COR-L47 (cell line): ENCODE measurements at regions not wholly inside any gene's neighbourhood (a gene's known extent, or its start where the extent isn't known, plus 50 kb on each side); places are given as distances from the start of the nearest gene placed in this dataset.
"Not testable (repeated sequence)": the region's sequence is repeated elsewhere in the genome, so short reads cannot be mapped to it uniquely, and the experiment has no call there.

Experiments
- DNase-seq: peaks from one replicate; lab custom pipeline; 2025; lab: John Stamatoyannopoulos, UW

DNA sequence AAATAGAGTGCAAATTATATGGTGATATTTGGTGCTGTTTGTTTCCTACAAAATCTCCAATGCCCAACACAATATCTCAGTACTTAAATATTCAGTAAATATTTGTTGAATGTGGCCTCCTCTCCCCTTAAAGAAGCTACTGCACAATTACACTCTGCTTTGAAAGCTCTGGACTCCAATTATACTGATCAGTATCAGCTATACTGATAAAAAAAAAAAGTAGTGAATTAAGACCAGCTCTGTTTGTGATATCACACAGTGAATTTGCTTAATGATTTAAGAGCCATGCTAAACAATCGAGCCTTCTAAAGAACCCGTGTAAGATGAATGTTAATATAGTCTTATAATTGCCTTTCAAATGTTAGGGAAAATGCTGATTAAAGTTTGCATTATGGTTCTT, 543.2 kb upstream of the API5 start:
- no peak for DNase-seq

DNA sequence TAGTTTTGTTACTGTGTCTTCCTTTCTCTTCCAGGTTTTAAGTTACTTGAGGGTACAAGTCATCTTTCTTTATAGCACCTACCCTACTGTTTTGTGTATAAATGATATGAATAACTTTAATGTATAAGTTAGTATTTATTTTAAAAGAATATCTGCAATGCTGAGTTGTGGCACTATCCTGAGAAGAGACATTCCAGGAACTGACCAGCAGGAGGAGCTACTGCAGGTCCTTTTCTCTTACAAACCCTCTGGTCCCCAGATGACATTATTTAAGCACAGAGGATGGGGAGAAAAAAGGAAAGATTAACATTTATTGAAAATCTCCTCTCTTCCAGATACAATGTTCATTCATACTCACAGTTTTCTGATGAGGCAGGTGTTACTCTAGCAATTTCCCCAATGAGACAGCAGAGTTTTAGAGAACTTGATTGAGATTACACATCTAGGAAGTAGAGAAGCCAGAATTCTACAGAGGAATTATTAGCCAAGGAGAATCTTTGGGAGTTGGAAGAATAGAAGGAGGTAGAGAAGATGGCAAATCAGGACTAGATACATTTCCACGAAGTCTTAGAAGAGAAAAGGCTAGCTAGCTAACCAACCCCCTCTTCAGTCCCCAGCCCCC, 541.2 kb upstream of the API5 start:
- no peak for DNase-seq

DNA sequence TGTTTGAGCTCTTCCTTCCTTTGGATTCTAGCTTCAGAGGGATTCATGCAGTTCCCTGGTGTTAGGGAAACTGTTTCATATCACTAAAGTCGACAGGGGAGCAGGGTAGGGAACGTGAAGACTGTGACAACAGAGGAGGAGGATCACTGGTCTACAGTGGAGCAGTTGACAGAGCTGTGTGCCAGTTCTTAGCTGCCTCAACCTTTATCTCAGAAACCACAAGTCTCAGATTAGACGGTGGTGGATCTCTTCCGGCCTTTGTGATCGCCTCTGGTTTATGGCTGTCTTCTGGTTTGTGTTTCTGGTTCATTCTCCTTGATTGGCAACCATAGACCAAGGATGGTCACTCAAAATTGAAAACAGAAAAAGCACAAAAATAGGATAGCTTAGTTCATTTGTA, 538.9 kb upstream of the API5 start:
- DNase-seq: no peak

DNA sequence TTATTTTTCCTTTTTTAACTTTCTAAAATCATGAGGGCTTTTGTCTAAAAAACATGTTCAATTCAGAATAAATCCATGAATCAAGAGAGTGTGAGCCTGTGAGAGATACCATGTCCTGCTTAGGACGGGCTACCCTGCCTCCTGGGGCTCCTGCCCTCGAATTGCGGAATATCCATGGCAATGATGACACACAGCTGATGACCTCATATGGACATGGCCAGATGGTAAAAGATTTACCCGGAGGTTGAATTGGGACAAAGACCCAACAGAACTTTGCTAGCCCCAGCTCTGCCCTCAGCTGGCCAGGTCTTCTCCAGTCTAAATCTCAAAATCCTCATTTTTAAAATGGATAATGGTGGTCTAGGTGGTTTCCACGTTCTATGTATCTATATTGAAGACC, 538.1 kb upstream of the API5 start:
- DNase-seq: no peak

DNA sequence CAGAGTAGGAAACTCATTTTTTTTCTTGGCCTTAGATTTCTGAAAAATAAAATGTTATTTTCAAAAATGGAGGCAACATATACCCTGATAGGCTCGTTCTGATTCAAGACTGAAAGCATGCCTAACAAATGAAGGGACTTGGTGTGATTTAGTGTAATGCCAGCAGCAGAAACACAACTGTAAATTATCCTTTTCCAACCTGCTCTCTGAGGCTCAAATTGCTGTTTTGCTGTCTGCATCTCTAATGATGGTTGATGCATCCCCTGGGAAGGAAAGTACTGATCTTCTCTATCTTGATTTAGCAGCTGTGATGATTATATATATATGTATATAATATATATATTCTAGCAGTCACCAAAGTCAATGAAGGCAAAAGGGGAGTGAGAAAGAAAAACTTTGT, 537.2 kb upstream of the API5 start:
- no peak for DNase-seq

DNA sequence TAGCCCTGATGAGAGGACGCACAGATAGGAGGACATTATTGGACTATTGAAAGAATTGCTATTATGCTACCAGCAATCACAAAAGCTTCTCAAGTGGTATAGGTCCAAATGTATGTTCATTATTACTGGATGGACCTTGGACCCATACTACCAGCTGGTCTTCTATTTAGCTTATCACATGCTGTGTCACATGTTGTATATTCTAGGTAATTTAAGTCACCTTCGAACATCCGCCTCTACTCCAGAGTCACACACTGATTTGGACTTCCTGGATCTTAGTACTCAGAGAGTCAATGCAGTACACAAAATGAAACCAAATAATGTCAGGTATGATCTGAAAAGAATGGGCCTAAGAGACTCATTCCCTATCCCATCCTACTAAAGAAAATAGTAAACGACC, 534.0 kb upstream of the API5 start:
- no peak for DNase-seq

DNA sequence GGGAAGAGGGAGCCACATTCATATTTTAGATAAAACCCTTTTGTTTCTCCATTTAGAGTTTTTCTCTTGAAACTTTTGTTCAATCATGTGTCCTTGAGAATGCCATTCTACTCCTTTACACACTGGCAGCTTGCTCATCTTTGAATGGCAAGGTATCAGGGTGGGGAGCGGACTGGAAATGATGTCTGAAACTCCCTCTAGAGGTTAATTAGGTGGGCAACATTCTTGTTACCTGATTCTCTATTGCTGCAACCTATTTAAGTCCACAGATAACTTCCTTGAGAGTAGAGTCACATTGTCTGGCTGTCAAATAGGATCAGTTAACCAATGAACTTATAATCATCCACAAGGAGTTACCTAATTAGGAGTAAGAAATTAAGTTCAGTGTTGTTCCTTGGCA, 533.6 kb upstream of the API5 start:
- DNase-seq: no peak

DNA sequence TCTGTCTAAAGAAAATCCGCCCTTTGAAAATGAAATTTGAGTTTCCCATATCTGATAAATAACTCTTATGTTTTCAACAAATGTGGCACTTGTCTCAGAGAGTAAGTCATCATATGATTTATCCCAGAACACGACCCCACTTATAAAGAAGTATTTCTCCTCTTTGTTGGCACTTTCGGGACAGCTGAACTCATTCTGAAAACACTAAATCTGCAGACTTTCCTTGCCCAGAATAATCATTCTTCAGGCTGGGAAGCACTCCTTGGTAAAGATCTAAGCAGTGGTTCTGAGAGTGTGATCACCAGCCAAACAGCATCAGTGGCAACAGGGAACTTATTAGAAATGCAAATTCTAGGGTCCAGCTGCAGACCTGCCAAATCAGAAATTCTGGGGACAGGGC, 532.2 kb upstream of the API5 start:
- DNase-seq: no peak

DNA sequence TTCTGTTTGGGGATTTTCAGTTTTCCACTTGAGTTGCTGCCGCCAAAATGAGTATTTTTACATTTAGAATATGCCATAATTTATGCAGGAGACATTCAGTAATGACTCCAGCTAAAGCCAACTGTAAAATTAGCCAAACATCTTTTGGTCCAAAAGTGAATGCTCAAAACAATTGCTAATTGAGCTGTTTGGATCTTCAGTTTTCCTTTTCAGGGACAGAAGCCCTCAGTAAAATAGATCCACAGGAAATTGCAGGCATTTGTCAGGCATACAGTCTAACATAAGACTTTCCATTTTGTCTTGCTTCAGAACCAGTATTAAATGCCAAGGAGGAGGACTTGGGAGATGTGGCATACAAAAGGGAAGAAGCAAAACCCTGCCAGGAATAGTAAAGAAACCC, 524.8 kb upstream of the API5 start:
- no peak for DNase-seq

DNA sequence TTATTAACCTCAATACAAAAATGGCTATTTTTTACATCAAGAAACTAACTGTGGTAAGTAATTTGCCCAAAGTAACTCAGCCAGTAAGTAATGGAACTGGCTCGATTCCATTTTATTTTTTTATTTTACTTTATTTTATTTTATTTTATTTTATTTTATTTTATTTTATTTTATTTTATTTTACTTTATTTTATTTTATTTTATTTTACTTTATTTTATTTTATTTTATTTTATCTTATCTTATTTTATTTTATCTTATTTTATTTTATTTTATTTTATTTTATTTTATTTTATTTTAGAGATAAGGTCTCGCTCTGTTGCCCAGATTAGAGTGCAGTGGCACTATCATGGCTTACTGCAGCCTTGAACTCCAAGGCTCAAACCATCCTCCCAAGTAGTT, 516.3 kb upstream of the API5 start:
- not testable (repeated sequence) for DNase-seq

DNA sequence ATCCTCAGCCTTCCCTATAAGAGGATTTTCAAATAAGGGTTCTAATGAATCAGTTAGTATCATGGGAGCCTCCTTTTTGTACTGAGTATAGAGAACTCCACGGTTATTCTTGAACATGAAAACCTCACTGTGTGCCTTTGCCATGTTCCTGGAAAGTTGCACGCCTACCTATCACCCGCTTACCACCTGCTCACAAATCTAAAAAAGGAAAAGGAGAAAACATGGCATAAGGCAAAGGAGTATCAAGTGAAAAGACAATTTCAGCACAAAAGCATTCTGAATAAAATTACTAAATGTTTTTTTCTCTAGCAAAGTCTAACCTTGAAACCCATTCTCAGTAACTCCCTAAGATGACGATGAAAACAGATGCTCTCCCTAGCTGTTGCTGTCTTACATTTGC, 511.8 kb upstream of the API5 start:
- DNase-seq: no peak

DNA sequence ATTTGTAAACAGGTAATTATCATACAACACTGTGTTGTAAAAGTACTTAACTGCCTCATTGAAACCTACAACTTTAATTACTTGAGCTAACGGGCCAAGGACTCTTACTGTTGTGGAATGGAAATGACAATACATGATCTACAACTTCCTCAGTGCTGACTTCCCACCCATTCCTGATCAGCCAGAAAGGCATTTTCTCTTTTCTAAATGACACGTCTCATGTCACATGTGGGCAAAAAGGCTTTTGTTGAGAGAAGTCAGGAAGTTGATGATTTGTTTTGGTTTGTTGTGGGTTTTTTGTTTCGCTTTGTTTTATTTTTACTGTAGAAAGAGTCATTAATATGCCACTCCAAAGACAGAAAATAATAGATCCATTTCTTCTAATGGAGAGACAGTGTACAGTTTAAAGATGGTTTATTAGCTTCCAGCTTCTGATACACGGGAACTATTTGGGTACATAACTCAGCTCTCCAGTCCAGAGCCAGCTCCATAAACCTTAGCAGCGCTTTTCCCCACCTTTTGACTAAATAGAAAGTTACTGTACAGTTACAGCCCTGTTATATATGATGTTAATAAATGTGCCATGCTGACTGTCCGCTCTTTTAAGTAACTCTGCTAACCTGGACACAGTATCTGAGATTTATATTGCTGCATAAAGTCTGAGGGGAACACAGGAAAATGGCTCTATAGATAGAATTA, 509.4 kb upstream of the API5 start:
- no peak for DNase-seq

DNA sequence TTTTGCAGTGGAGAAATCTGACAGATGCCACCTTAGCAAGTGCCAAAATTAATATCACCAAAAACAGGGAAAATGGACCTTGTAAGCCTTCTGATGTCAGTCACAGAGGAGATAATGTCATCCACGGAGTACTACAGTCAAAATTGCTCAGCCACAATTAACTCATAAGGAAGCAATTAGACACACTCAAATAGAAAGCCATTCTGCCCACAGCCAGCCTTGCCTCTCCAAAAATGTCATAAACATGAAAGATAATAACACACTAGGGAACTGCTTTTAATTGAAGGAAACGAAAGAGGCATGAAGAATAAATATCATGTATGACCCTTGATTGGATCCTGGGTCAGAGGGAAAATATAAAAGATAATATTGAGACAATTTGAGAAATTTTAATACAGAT, 505.6 kb upstream of the API5 start:
- DNase-seq: no peak

DNA sequence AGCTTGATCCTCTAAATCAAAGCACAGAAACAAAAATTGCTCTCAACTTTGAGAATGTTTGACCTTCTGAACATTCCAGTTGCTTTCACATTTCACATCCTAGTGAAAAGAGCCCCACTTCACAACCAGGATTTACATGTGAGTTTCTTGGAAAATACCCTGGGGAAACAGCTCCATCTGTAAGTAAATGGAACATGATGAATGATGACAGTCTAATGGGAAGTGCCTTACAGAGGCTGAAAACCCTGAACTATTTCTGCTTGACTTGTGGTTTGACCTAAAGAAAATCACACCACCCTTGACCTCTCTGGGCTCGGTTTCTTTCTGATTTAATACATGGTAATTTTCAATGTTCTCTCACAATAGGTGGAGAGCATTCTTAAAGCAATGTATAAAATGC, 499.4 kb upstream of the API5 start:
- DNase-seq: no peak

DNA sequence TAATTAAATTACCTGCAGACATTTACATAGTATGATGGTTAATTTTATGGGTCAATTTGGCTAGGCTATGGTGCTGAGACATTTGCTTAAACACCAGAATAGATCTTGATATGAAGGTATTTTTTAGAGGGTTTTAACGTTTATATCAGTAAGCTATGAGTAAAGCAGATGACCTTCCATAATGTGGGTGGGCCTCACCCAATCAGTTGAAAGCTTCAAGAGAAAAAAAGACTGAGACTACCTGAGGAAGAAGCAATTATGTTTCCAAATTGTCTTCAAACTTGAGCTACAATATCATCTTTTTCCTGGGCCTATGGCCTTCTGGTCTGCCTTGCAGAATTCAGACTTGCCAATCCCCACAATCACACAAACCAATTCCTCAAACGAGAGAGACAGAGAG, 498.8 kb upstream of the API5 start:
- DNase-seq: no peak

DNA sequence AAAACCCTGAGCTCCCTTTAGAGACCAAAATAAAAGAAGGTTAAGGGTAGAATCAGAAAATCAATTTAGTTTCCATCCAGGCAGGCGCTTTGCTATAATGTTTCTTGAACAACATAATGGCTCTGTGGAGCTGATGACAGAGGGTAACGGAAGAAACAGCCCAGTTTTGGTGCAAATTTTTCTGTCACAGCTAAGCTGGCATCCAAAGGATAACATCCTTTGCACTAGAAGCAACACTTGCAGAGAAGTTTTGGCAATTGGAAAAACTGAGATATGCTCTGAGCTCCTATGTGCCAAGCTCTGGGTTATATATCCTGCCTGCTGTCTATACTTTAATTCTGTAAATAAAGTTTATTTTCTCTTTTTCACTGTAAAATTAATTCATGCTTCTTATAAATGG, 495.3 kb upstream of the API5 start:
- DNase-seq: no peak

DNA sequence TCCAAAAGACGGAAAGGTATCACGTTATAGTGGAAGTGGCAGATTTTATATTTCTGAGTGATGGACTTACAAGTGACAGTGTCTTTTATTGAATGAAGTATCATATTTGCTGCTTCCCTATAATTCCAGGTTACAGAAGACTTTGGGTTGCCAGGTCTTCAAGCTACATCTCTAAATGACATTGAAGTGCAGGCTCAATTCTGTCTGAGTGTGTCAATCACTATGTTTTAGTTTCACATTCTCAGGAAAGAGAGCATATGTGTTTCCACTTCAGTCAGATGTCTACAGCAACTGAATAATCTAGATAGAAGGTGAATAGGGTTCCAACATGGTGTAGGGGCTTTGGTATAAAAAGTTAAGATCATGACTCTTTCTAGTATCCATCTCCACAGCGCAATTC, 492.7 kb upstream of the API5 start:
- DNase-seq: no peak

DNA sequence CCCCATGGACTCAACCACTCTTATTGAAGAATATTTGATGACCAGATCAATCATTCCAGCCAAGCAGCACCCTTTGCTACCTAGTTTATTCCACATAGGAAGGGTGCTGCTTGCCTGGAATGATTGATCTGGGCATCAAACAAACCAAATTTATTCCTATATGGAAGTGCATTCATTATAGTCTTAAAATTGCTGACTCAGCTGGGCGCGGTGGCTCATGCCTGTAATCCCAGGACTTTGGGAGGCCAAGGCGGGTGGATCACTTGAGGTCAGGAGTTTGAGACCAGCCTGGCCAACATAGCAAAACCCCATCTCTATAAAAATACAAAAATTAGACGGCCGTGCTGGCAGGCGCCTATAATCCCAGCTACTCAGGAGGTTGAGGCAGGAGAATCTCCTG, 489.6 kb upstream of the API5 start:
- DNase-seq: not testable (repeated sequence)

DNA sequence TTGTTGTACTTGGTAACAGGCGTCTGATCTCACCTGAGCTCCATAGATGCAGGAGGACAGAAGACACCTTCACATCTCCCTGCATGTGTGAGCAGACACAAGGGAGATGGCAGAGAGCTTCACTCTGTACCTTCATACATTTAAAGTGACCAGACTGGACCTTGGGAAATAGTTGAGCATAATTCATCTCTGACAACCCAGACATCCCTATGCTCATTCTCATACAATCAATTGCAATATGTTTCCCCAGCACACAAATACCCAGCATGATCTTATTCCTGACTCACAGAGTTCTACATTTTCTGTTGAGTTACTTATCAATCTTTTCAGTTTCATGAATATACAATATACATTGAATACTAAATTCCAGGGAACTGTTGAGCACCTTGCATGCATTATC, 488.2 kb upstream of the API5 start:
- no peak for DNase-seq

DNA sequence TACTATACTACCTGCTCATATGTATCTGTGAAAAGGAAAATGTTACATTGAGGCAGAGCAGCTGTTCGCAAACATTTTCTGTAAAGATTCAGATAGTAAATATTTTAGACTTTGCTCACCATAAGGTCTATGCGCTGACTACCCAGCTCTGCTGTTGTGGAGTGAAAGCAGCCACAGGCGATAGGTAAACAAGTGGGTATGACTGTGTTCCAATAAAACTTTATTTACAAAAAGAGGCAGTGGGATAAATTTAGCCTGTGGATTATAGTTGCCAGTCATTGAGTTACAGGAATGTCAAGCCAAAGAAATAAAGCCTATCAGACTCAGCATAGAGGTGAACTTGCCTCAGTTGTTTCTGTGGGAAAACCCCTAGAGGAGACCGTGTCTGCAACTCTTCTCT, 487.7 kb upstream of the API5 start:
- DNase-seq: no peak

DNA sequence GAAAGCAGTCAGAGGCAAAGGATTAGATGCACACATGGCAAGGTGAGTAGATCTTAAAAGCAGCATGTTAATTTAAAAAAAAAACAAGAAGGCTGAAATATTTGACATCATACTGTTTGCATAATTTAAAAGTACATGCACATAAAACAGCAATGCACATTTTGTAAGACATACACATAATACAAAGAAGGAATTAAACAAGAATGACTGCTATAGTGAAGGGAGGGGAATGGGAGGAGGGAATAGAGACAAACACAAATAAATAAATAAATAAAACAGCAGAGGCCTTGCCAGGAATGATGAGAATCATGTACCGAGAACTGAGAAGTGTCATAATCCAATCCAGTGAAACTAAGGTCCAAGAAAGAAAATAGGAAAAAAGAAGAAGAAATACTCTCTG, 486.2 kb upstream of the API5 start:
- no peak for DNase-seq

DNA sequence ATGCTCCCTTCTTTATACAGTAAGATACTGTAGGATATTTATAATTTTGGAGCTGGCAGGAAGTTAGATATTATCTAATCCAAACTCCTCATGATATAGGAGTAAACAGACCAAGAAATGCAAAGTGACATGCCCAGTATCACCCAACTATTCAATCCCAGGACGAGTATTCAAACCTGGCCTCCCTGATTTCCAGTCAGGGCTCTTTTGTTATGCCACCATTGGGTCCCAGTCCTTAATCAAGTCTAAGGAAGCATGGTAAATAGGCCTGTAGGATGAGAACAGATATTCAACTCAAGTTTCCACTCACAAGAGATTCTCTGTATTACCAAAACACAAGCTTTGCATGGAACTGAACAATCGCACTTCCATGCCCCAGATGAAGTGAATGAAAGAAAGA, 484.0 kb upstream of the API5 start:
- no peak for DNase-seq

DNA sequence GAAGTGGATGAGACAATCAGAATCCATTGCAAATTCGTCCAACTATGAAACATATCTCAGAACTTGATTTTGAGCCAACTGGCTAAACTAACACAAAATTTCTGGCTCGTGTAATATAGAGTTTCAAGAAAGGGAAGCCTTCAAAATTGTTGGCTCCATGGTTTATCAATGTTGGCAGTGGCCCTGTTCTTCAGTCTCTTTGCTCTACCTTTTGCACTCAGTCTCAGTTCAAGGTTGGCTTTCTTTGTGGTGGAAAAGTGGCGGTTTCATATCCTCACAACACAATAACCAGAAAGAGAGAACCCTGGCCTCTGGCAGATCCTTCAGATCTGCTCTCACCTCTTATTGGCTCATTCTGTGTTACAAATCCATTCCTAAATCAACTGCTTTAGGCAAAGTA, 473.8 kb upstream of the API5 start:
- no peak for DNase-seq

DNA sequence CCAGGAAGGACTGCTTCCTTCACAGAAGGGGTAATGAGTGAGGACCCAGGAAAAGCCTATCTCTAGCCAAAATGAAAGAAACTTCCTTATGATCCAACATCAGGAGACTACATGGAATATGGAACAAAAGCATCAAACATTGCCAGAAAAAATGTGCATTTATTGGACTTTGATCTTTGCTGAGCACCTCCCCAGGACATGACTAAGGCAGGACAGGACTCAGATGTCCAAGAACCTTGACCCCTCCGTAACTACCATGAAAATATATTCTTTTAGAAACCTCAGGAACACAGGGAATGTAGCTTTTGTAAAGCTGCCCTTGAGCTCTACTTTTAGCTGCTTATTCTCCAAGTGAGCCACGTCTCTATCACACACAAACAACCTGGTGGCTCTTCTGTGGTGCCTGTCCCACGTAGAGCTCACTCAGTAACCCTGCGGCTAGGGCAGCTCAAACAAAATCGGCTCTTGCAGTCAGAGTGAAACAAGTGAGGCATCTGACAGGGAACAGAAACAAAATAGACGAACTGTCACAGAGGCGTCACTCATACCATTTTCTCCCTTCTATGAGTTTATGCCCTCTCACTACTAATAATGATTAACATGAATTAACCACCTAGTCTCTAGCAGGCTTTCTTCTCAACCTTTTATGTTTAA, 471.5 kb upstream of the API5 start:
- no peak for DNase-seq
